ENCODE measurements at regions not wholly inside any gene's neighbourhood (a gene's known extent, or its start where the extent isn't known, plus 50 kb on each side); places are given as distances from the start of the nearest gene placed in this dataset.

DNA sequence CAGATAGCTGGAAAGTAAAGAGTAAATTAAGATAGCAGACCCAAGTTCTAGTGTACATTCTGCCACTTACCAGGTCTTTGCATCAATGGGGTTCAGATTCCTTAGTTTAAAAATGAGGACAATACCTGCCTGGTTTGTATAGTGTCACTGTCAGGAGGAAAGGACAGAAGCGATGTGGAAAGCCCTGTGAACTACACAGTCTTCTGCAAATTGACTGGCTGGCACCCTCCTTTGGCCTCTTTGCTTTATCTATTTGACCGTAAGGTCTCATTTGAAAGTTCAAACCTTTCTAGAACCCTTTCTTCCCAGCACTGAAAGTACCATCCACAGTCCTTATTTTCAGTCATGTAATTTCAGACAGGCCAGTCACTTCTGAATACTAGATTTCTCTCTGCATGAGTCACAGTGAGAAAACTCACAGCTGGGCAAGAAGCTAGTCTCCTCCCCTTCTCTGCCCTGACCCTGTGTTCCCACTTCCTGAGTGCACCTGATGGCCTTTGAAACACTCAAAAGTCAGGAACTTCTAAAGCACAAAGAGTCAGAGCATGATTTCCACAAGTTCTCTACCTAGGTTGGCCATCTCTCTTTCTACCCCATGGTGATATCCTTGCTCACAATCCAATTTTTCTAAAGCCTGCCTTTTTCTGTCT lies 91.3 kb upstream of the RASEF start:
- peaks cover 0 to 3% (median 0%) of the 10 kb centered on the region in 11 donors for H3K9me3 ChIP-seq
- peaks cover 0 to 4% (median 0%) of the 10 kb centered on the region in 7 donors for H3K27me3 ChIP-seq
- TF ChIP-seq, protein P1, sequence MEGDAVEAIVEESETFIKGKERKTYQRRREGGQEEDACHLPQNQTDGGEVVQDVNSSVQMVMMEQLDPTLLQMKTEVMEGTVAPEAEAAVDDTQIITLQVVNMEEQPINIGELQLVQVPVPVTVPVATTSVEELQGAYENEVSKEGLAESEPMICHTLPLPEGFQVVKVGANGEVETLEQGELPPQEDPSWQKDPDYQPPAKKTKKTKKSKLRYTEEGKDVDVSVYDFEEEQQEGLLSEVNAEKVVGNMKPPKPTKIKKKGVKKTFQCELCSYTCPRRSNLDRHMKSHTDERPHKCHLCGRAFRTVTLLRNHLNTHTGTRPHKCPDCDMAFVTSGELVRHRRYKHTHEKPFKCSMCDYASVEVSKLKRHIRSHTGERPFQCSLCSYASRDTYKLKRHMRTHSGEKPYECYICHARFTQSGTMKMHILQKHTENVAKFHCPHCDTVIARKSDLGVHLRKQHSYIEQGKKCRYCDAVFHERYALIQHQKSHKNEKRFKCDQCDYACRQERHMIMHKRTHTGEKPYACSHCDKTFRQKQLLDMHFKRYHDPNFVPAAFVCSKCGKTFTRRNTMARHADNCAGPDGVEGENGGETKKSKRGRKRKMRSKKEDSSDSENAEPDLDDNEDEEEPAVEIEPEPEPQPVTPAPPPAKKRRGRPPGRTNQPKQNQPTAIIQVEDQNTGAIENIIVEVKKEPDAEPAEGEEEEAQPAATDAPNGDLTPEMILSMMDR (IDR thresholded peaks at IDR 0.05), result no peak
- DNase-seq (no peak), ATAC-seq (no peak)
- no peaks in the 10 kb centered on the region for H3K36me3 ChIP-seq
- 93 to 95% methylated on average over 2 of the region's 2 CpGs for WGBS, 2 donors
- no peak overlapping the region for H3K27ac ChIP-seq
- H3K4me1 ChIP-seq, result no peaks in the 10 kb centered on the region
- intact Hi-C loops (cut with DNase I), result no loop called here
- no peak overlapping the region for H3K4me3 ChIP-seq

DNA sequence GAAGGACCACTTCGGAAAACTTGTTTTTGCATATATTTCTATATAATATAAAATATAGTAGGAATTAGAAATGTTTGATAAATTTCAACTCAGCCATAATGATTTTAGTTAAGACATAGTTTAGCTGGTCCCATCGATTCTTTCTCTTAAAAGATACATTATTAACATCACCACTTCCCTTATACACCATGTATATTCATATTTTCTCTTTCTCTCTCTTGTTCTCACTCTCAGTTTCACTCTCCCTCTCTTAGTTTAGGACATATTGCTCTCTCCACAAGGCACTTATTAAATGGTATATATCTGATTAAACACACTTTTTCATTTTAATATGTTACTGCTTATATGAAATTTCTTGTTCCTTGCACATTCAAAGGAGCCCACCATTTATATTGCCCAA lies 90.1 kb upstream of the RASEF start:
- Histone ChIP-seq H3K36me3 (no peaks in the 10 kb centered on the region), H3K4me1 (no peaks in the 10 kb centered on the region), H3K27ac (no peak overlapping the region), H3K27me3 (peaks cover 0 to 4% (median 0%) of the 10 kb centered on the region in 7 donors), H3K9me3 (peaks cover 0 to 4% (median 0%) of the 10 kb centered on the region in 11 donors), H3K4me3 (no peak overlapping the region)
- no peak for DNase-seq
- no peak for ATAC-seq
- TF ChIP-seq, protein P1 (IDR thresholded peaks at IDR 0.05), result no peak
- WGBS, 2 donors, result 91 to 96% methylated on average over 2 of the region's 2 CpGs
- intact Hi-C loops (cut with DNase I), result no loop called here

DNA sequence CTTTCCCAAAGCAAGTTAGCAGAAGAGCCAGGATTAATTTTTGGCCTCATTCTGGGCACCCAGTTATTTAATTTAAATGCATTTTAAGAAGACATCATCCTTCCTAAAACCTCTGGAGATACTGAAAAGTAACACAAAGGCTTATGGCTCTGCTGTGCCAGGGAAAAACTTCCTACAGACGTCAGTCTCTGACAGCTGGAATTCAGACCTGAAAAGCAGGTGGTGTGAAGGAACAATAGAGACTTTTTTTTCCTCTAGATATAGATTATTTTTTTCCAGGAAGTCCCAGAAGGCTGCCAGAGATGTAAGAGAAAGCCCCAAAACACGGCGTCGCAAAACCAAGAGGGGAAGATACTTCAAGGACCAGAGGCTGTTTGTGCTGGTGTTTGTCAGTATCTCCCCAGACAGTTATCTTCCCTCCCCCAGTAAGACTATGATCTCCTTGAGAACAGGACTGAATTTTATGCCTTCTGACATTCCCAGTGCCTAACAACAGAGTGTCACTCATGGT lies 88.7 kb upstream of the RASEF start:
- Histone ChIP-seq H3K27me3 (peaks cover 0 to 4% (median 0%) of the 10 kb centered on the region in 7 donors), H3K36me3 (no peaks in the 10 kb centered on the region), H3K9me3 (peaks cover 0 to 14% (median 0%) of the 10 kb centered on the region in 11 donors), H3K27ac (no peak overlapping the region), H3K4me1 (no peaks in the 10 kb centered on the region), H3K4me3 (no peak overlapping the region)
- DNase-seq, result no peak
- no peak for ATAC-seq
- TF ChIP-seq, protein P1 (IDR thresholded peaks at IDR 0.05), result no peak
- intact Hi-C loops (cut with DNase I), result loop anchor here in 1 of 10 donors (1.0 kb wide), 1 partner anchor 38 kb away; no protein-coding TSS in a partner anchor
- 49 to 53% methylated on average over 4 of the region's 4 CpGs for WGBS, 2 donors

DNA sequence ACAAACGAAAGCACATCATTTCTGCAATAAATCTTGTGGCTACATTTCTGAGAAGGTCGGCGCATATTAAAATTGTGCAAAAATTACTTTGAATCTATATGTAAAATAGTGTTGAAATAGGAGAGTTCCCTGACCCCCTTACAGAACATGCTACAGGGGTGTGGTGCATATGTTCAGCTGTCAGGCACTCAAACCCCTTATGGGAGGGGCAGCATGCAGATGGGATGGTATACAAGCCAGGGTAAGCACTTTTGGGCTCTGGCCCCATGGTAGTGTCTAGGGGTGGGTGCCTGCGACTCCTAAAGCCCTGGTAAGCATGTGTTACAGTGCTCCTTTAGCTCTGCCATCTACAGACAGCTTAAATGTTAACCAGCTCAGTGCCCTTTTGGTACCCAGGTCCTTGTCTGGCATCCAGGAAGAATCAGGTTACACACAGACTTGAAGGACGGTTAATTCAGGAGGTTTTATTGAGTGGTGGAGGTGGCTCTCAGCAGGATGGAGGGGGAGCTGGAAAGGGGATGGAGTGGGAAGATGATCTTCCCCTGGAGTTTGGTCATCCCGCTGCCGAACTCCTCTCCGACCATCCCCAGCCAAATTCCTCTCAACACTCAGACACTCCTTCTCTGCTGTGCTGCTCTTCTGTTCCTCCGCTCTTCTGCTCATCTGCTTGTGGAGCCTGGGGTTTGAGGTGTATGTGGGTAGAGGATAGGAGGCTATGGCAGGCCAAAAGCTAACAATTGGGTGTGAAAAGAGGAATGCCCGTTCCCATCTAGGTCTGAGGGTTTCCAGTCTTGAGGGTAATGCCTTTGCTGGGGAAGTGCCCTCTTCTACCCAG lies 84.6 kb upstream of the RASEF start:
- ATAC-seq (no peak), DNase-seq (no peak)
- H3K9me3 ChIP-seq, result peaks cover 0 to 17% (median 0%) of the 10 kb centered on the region in 11 donors
- intact Hi-C loops (cut with DNase I), result no loop called here
- H3K4me3 ChIP-seq, result no peak overlapping the region
- H3K27ac ChIP-seq, result no peak overlapping the region
- H3K27me3 ChIP-seq, result peaks cover 0 to 4% (median 0%) of the 10 kb centered on the region in 7 donors
- TF ChIP-seq, protein P1 (IDR thresholded peaks at IDR 0.05), result no peak
- 78 to 85% methylated on average over 10 of the region's 10 CpGs for WGBS, 2 donors
- no peaks in the 10 kb centered on the region for H3K36me3 ChIP-seq
- H3K4me1 ChIP-seq, result no peaks in the 10 kb centered on the region
